GM23248 (cell line): ENCODE measurements at regions not wholly inside any gene's neighbourhood (a gene's known extent, or its start where the extent isn't known, plus 50 kb on each side); places are given as distances from the start of the nearest gene placed in this dataset.
"Not testable (repeated sequence)": the region's sequence is repeated elsewhere in the genome, so short reads cannot be mapped to it uniquely, and the experiment has no call there.

Experiments
- DNase-seq: peaks from one replicate; pipeline ENCODE4 v3.0.0-alpha.2; 2015
- H2AFZ ChIP-seq: fragments of 200-600 bp; sonication (generic); 2 replicates; pipeline ENCODE4 v1.6.1; 2016; ENCODE audit warnings: antibody characterized with exemption
- H3F3A ChIP-seq: fragments of 200-600 bp; sonication (generic); 2 replicates; pipeline ENCODE4 v1.6.1; 2016; ENCODE audit warnings: mild to moderate bottlenecking, antibody characterized with exemption, mixed run types; ENCODE audit not compliant: insufficient read depth
- H3K27ac ChIP-seq: fragments of 200-600 bp; sonication (generic); 2 replicates; pipeline ENCODE4 v1.5.1; 2016; ENCODE audit warnings: mild to moderate bottlenecking
- H3K27me3 ChIP-seq: fragments of 200-600 bp; sonication (generic); replicated peaks from 2 replicates; pipeline ENCODE4 v1.6.1; 2016; ENCODE audit warnings: mild to moderate bottlenecking; ENCODE audit not compliant: insufficient read depth
- H3K36me3 ChIP-seq: fragments of 200-600 bp; sonication (generic); 2 replicates; pipeline ENCODE4 v1.6.1; 2016; ENCODE audit warnings: low read depth, mild to moderate bottlenecking
- H3K4me1 ChIP-seq: fragments of 200-600 bp; sonication (generic); 2 replicates; pipeline ENCODE4 v1.6.1; 2016; ENCODE audit warnings: mild to moderate bottlenecking; ENCODE audit not compliant: insufficient read depth
- H3K4me2 ChIP-seq: fragments of 200-600 bp; sonication (generic); one replicate; pipeline ENCODE4 v1.6.1; 2016; ENCODE audit warnings: mild to moderate bottlenecking; ENCODE audit not compliant: unreplicated experiment
- H3K4me3 ChIP-seq: fragments of 200-600 bp; sonication (generic); 2 replicates; pipeline ENCODE4 v1.5.1; 2016; ENCODE audit warnings: mild to moderate bottlenecking
- H3K79me2 ChIP-seq: fragments of 200-600 bp; sonication (generic); 2 replicates; pipeline ENCODE4 v1.6.1; 2016; ENCODE audit warnings: mild to moderate bottlenecking; ENCODE audit not compliant: insufficient read depth
- H3K9ac ChIP-seq: fragments of 200-600 bp; sonication (generic); 2 replicates; pipeline ENCODE4 v1.6.1; 2016; ENCODE audit warnings: mild to moderate bottlenecking
- H3K9me2 ChIP-seq: fragments of 200-600 bp; sonication (generic); 2 replicates; pipeline ENCODE4 v1.6.1; 2016; ENCODE audit warnings: mixed run types, mild to moderate bottlenecking, moderate library complexity; ENCODE audit not compliant: insufficient read depth
- H3K9me3 ChIP-seq: fragments of 200-600 bp; sonication (generic); one replicate; pipeline ENCODE4 v1.6.1; 2017; ENCODE audit warnings: low read depth
- H4K20me1 ChIP-seq: fragments of 200-600 bp; sonication (generic); 2 replicates; pipeline ENCODE4 v1.6.0; 2016; ENCODE audit not compliant: insufficient read depth
- EZH2 ChIP-seq: fragments of 200-600 bp; sonication (generic); IDR thresholded peaks from 2 replicates; pipeline ENCODE4 v1.6.1; 2018; ENCODE audit warnings: antibody characterized with exemption, mild to moderate bottlenecking; ENCODE audit not compliant: insufficient read depth, poor library complexity, severe bottlenecking
- EZH2phosphoT487 ChIP-seq: fragments of 200-600 bp; sonication (generic); IDR thresholded peaks from 2 replicates; pipeline ENCODE4 v1.6.1; 2018; ENCODE audit warnings: antibody characterized with exemption, moderate library complexity, mild to moderate bottlenecking, low read depth; ENCODE audit not compliant: insufficient read depth
- WGBS, 2 experiments: methylation state at CpG; one replicate each; pipeline ENCODE4 v1.1.6; 2015 to 2017; ENCODE audit warnings: low lambda C conversion rate in 2 of 2, low coverage in 1 of 2; ENCODE audit errors: missing lambda C conversion rate in 2 of 2; 5-methylcytosine and 5-hydroxymethylcytosine counted together
- in situ Hi-C: fragments of 300-500 bp; cut with MboI; formaldehyde crosslinking; loops from 2 replicates; pipeline ENCODE4 v1.15.0; 2020

GRCh38 chr6:115511771-115512170 is 548.9 kb downstream of the FRK start:
- H3K9me3 ChIP-seq, result no peaks in the 10 kb centered on the region
- H3K36me3 ChIP-seq, result no peaks in the 10 kb centered on the region
- H3K27ac ChIP-seq, result no peak overlapping the region
- H4K20me1 ChIP-seq, result no peaks in the 10 kb centered on the region
- H3K79me2 ChIP-seq, result no peaks in the 10 kb centered on the region
- H3K4me2 ChIP-seq, result no peak overlapping the region
- H2AFZ ChIP-seq, result no peak overlapping the region
- TF ChIP-seq EZH2, result no peak
- no peak for TF ChIP-seq EZH2phosphoT487
- H3K27me3 ChIP-seq, result no peaks in the 10 kb centered on the region
- in situ Hi-C loops, result no loop called here
- no peaks in the 10 kb centered on the region for H3K4me1 ChIP-seq
- no peak overlapping the region for H3K9ac ChIP-seq
- H3F3A ChIP-seq, result no peaks in the 10 kb centered on the region
- H3K9me2 ChIP-seq, result no peaks in the 10 kb centered on the region
- no peak for DNase-seq
- H3K4me3 ChIP-seq, result no peak overlapping the region

GRCh38 chr6:115502432-115502831 is 558.3 kb downstream of the FRK start:
- WGBS, 2 experiments, result 0 to 6% methylated on average over 2 of the region's 2 CpGs
- H3F3A ChIP-seq, H4K20me1 ChIP-seq, H3K9me2 ChIP-seq, H3K9me3 ChIP-seq, H3K27ac ChIP-seq, H3K4me1 ChIP-seq, H3K4me3 ChIP-seq, DNase-seq, in situ Hi-C loops, H3K4me2 ChIP-seq, H3K9ac ChIP-seq, H3K27me3 ChIP-seq, H2AFZ ChIP-seq, H3K36me3 ChIP-seq, H3K79me2 ChIP-seq: not testable (repeated sequence)

GRCh38 chr6:115495184-115495583 is 565.5 kb downstream of the FRK start:
- H3K9me2 ChIP-seq, result no peaks in the 10 kb centered on the region
- 6 to 10% methylated on average over 3 of the region's 3 CpGs for WGBS, 2 experiments
- no peaks in the 10 kb centered on the region for H3F3A ChIP-seq
- no peak overlapping the region for H3K27ac ChIP-seq
- no peaks in the 10 kb centered on the region for H4K20me1 ChIP-seq
- no peaks in the 10 kb centered on the region for H3K79me2 ChIP-seq
- no peaks in the 10 kb centered on the region for H3K27me3 ChIP-seq
- no peak for TF ChIP-seq EZH2phosphoT487
- H3K9ac ChIP-seq, result no peak overlapping the region
- no peak for DNase-seq
- H3K4me1 ChIP-seq, result no peaks in the 10 kb centered on the region
- H3K4me2 ChIP-seq, result no peak overlapping the region
- no peak overlapping the region for H2AFZ ChIP-seq
- in situ Hi-C loops, result no loop called here
- no peaks in the 10 kb centered on the region for H3K36me3 ChIP-seq
- H3K9me3 ChIP-seq, result no peaks in the 10 kb centered on the region
- no peak overlapping the region for H3K4me3 ChIP-seq

GRCh38 chr6:115487331-115487730 is 573.4 kb downstream of the FRK start:
- Histone ChIP-seq H3K27ac (no peak overlapping the region), H3K9me2 (no peaks in the 10 kb centered on the region), H3K4me1 (no peaks in the 10 kb centered on the region), H3K9ac (no peak overlapping the region), H3K27me3 (no peaks in the 10 kb centered on the region), H3K9me3 (no peaks in the 10 kb centered on the region), H3K4me3 (no peak overlapping the region), H3K36me3 (no peaks in the 10 kb centered on the region), H3F3A (no peaks in the 10 kb centered on the region), H3K4me2 (no peak overlapping the region), H2AFZ (no peak overlapping the region), H3K79me2 (no peaks in the 10 kb centered on the region), H4K20me1 (no peaks in the 10 kb centered on the region)
- 12 to 19% methylated on average over 2 of the region's 2 CpGs for WGBS, 2 experiments
- DNase-seq, result no peak
- in situ Hi-C loops, result no loop called here
- no peak for TF ChIP-seq EZH2phosphoT487

GRCh38 chr6:115485400-115485799 is 575.3 kb downstream of the FRK start:
- Histone ChIP-seq H2AFZ (no peak overlapping the region), H3K79me2 (no peaks in the 10 kb centered on the region), H3K36me3 (no peaks in the 10 kb centered on the region), H4K20me1 (no peaks in the 10 kb centered on the region), H3K9me2 (no peaks in the 10 kb centered on the region), H3K9me3 (no peaks in the 10 kb centered on the region), H3K4me3 (no peak overlapping the region), H3F3A (no peaks in the 10 kb centered on the region), H3K4me1 (no peaks in the 10 kb centered on the region), H3K27ac (no peak overlapping the region), H3K4me2 (no peak overlapping the region), H3K27me3 (no peaks in the 10 kb centered on the region), H3K9ac (no peak overlapping the region)
- in situ Hi-C loops, result no loop called here
- no peak for TF ChIP-seq EZH2
- no peak for TF ChIP-seq EZH2phosphoT487
- 42 to 45% methylated on average over 4 of the region's 4 CpGs for WGBS, 2 experiments
- no peak for DNase-seq

GRCh38 chr6:115480543-115480942 is 580.1 kb downstream of the FRK start:
- in situ Hi-C loops, DNase-seq, H3K79me2 ChIP-seq, H3K9ac ChIP-seq, H3K36me3 ChIP-seq, H3K4me2 ChIP-seq, H3K4me3 ChIP-seq, H3F3A ChIP-seq, H3K27ac ChIP-seq, H3K27me3 ChIP-seq, H3K9me2 ChIP-seq, H4K20me1 ChIP-seq, H2AFZ ChIP-seq, H3K9me3 ChIP-seq, H3K4me1 ChIP-seq: not testable (repeated sequence)
- WGBS, 2 experiments, result 4 to 8% methylated on average over 4 of the region's 4 CpGs
